Anterior cingulate cortex (tissue), 58 donors: ENCODE measurements at regions not wholly inside any gene's neighbourhood (a gene's known extent, or its start where the extent isn't known, plus 50 kb on each side); places are given as distances from the start of the nearest gene placed in this dataset.
"Not testable (repeated sequence)": the region's sequence is repeated elsewhere in the genome, so short reads cannot be mapped to it uniquely, and the experiment has no call there.

Source experiments
- DNase-seq, 58 donors: peaks; one replicate each; lab custom pipeline; 2025; lab: John Stamatoyannopoulos, UW

GRCh38 chr13:18952225-18953016, 229.2 kb downstream of the TUBA3C start:
- no peak for DNase-seq

GRCh38 chr13:18951412-18951811, 230.2 kb downstream of the TUBA3C start:
- DNase-seq, result no peak

- no peak for DNase-seq
Measured at GRCh38 chr13:18949970-18950369, 231.7 kb downstream of the TUBA3C start.

- no peak for DNase-seq
Measured at GRCh38 chr13:18949489-18949761, 232.2 kb downstream of the TUBA3C start.

- no peak for DNase-seq
Measured at GRCh38 chr13:18948664-18949488, 232.7 kb downstream of the TUBA3C start.

- no peak for DNase-seq
Measured at GRCh38 chr13:18948012-18948663, 233.5 kb downstream of the TUBA3C start.

GRCh38 chr13:18947376-18947977, 234.1 kb downstream of the TUBA3C start:
- DNase-seq, result no peak

- no peak for DNase-seq
Measured at GRCh38 chr13:18946738-18947137, 234.9 kb downstream of the TUBA3C start.

GRCh38 chr13:18944501-18945068, 237.0 kb downstream of the TUBA3C start:
- DNase-seq, result no peak

GRCh38 chr13:18943721-18944391, 237.8 kb downstream of the TUBA3C start:
- no peak for DNase-seq

GRCh38 chr13:18943273-18943672, 238.4 kb downstream of the TUBA3C start:
- no peak for DNase-seq

GRCh38 chr13:18936104-18936503, 245.5 kb downstream of the TUBA3C start:
- no peak for DNase-seq

GRCh38 chr13:18921063-18921462, 260.6 kb downstream of the TUBA3C start:
- no peak for DNase-seq

- DNase-seq, result not testable (repeated sequence)
Measured at GRCh38 chr13:18905096-18905495, 276.5 kb downstream of the TUBA3C start.

- DNase-seq, result not testable (repeated sequence)
Measured at GRCh38 chr13:18895411-18895810, 286.2 kb downstream of the TUBA3C start.

GRCh38 chr13:18891242-18891641, 290.4 kb downstream of the TUBA3C start:
- not testable (repeated sequence) for DNase-seq

GRCh38 chr13:18874875-18875789, 306.5 kb downstream of the TUBA3C start:
- not testable (repeated sequence) for DNase-seq

GRCh38 chr13:18870557-18870956, 311.1 kb downstream of the TUBA3C start:
- DNase-seq, result not testable (repeated sequence)

- DNase-seq, result not testable (repeated sequence)
Measured at GRCh38 chr13:18869365-18869764, 312.3 kb downstream of the TUBA3C start.
